ENCODE measurements at regions not wholly inside any gene's neighbourhood (a gene's known extent, or its start where the extent isn't known, plus 50 kb on each side); places are given as distances from the start of the nearest gene placed in this dataset.

- WGBS (ENCODE audit: insufficient coverage, low coverage, low lambda C conversion rate, missing lambda C conversion rate) = 81% methylated on average over 2 of the region's 2 CpGs
- DNase-seq (no peak), ATAC-seq (no peak)
- no peaks in the 10 kb centered on the region for H3K27me3 ChIP-seq
- H3K4me3 ChIP-seq = no peak overlapping the region
- no peak overlapping the region for H3K27ac ChIP-seq
- intact Hi-C loops (cut with DNase I) = no loop called here
- TF ChIP-seq POLR2A (IDR thresholded peaks at IDR 0.05) = no peak
- TF ChIP-seq CTCF (IDR thresholded peaks at IDR 0.05) = no peak
- no peaks in the 10 kb centered on the region for H3K36me3 ChIP-seq
- H3K4me1 ChIP-seq = no peaks in the 10 kb centered on the region
- no peaks in the 10 kb centered on the region for H3K9me3 ChIP-seq
Measured at GRCh38 chr5:6088706-6089105, 289.6 kb downstream of the MED10 start.

GRCh38 chr5:6087576-6087975 lies 290.8 kb downstream of the MED10 start:
- Histone ChIP-seq H3K4me3 (no peak overlapping the region), H3K9me3 (no peaks in the 10 kb centered on the region), H3K36me3 (no peaks in the 10 kb centered on the region), H3K27ac (no peak overlapping the region), H3K27me3 (no peaks in the 10 kb centered on the region), H3K4me1 (no peaks in the 10 kb centered on the region)
- ATAC-seq = no peak
- DNase-seq = no peak
- intact Hi-C loops (cut with DNase I) = no loop called here
- TF ChIP-seq POLR2A (IDR thresholded peaks at IDR 0.05) = no peak
- 84% methylated on average over 10 of the region's 12 CpGs for WGBS (ENCODE audit: insufficient coverage, low coverage, low lambda C conversion rate, missing lambda C conversion rate)

- TF ChIP-seq POLR2A (IDR thresholded peaks at IDR 0.05) (no peak), CTCF (IDR thresholded peaks at IDR 0.05) (no peak)
- H3K36me3 ChIP-seq = no peaks in the 10 kb centered on the region
- H3K4me3 ChIP-seq = no peak overlapping the region
- 93% methylated on average over 4 of the region's 4 CpGs for WGBS (ENCODE audit: insufficient coverage, low coverage, low lambda C conversion rate, missing lambda C conversion rate)
- no peak for DNase-seq
- no peaks in the 10 kb centered on the region for H3K27me3 ChIP-seq
- H3K27ac ChIP-seq = no peak overlapping the region
- ATAC-seq = no peak
- no peaks in the 10 kb centered on the region for H3K9me3 ChIP-seq
- H3K4me1 ChIP-seq = no peaks in the 10 kb centered on the region
- intact Hi-C loops (cut with DNase I) = no loop called here
Measured at GRCh38 chr5:6086871-6087270, 291.5 kb downstream of the MED10 start.

- DNase-seq (no peak), ATAC-seq (no peak)
- no peaks in the 10 kb centered on the region for H3K4me1 ChIP-seq
- TF ChIP-seq CTCF (IDR thresholded peaks at IDR 0.05) (no peak), POLR2A (IDR thresholded peaks at IDR 0.05) (no peak)
- H3K27ac ChIP-seq = no peak overlapping the region
- H3K9me3 ChIP-seq = no peaks in the 10 kb centered on the region
- no peaks in the 10 kb centered on the region for H3K27me3 ChIP-seq
- H3K4me3 ChIP-seq = no peak overlapping the region
- 70% methylated on average over 9 of the region's 9 CpGs for WGBS (ENCODE audit: insufficient coverage, low coverage, low lambda C conversion rate, missing lambda C conversion rate)
- intact Hi-C loops (cut with DNase I) = no loop called here
- no peaks in the 10 kb centered on the region for H3K36me3 ChIP-seq
Measured at GRCh38 chr5:6085341-6085860, 292.9 kb downstream of the MED10 start.

GRCh38 chr5:6084836-6085235 lies 293.5 kb downstream of the MED10 start:
- ATAC-seq (no peak), DNase-seq (no peak)
- intact Hi-C loops (cut with DNase I) = no loop called here
- H3K4me1 ChIP-seq = no peaks in the 10 kb centered on the region
- H3K36me3 ChIP-seq = no peaks in the 10 kb centered on the region
- TF ChIP-seq CTCF (IDR thresholded peaks at IDR 0.05) = no peak
- TF ChIP-seq POLR2A (IDR thresholded peaks at IDR 0.05) = no peak
- no peaks in the 10 kb centered on the region for H3K27me3 ChIP-seq
- no peaks in the 10 kb centered on the region for H3K9me3 ChIP-seq
- 52% methylated on average over 2 of the region's 2 CpGs for WGBS (ENCODE audit: insufficient coverage, low coverage, low lambda C conversion rate, missing lambda C conversion rate)
- H3K4me3 ChIP-seq = no peak overlapping the region
- no peak overlapping the region for H3K27ac ChIP-seq
